Posterior vena cava (tissue), 2 donors: ENCODE measurements at regions not wholly inside any gene's neighbourhood (a gene's known extent, or its start where the extent isn't known, plus 50 kb on each side); places are given as distances from the start of the nearest gene placed in this dataset.
"Not testable (repeated sequence)": the region's sequence is repeated elsewhere in the genome, so short reads cannot be mapped to it uniquely, and the experiment has no call there.

Experiments
- DNase-seq: peaks from one replicate; pipeline ENCODE4 v3.0.0-alpha.2; 2020; ENCODE audit warnings: low spot score
- intact Hi-C, 2 donors: fragments of 100-400 bp; cut with DNase I; formaldehyde crosslinking; loops; one replicate each; pipeline versions ENCODE4 v1.14.1 to v1.14.2; 2022 to 2023
- donor health status: DM: yes; HTN: yes; CAD: no.
- donor health status: DM: yes; HTN: yes; CAD: no.

- intact Hi-C loops, DNase-seq: not testable (repeated sequence)
Observed at GRCh38 chrX:35221391-35221790, 278.8 kb downstream of the FAM47B start.

DNA sequence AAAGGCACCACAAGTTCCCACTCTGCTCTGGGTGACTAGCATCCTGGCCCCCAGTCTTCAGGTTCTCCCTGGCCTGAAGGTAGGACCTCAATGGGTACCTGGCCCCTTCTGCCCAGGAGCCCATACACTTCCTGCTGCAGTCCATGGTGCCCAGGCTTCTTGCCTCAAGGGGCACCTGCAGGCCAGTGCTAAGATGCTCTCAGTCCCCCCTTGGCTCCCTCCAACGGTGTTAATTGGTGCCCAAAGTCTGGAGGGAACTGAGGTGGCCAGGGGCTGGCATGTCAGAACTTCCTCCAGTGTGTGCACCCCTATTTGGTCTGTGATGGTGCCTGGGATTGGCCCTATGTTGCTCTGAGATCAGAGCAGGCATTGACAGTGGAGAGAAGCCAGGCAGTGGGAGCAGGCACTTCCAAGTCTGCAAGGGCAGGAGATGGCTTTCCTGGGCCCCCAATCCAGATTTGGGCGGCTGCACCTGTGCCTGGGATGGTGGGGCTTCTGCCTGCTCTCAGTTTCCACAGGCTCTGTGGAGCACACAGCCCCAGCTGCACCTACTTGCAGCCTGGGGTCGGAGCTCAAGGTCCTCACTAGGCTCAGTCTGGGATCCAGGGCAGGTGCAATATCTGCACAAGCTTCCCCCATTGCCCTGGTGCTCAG lies 301.6 kb downstream of the FAM47B start:
- DNase-seq = no peak
- intact Hi-C loops = no loop called here

DNA sequence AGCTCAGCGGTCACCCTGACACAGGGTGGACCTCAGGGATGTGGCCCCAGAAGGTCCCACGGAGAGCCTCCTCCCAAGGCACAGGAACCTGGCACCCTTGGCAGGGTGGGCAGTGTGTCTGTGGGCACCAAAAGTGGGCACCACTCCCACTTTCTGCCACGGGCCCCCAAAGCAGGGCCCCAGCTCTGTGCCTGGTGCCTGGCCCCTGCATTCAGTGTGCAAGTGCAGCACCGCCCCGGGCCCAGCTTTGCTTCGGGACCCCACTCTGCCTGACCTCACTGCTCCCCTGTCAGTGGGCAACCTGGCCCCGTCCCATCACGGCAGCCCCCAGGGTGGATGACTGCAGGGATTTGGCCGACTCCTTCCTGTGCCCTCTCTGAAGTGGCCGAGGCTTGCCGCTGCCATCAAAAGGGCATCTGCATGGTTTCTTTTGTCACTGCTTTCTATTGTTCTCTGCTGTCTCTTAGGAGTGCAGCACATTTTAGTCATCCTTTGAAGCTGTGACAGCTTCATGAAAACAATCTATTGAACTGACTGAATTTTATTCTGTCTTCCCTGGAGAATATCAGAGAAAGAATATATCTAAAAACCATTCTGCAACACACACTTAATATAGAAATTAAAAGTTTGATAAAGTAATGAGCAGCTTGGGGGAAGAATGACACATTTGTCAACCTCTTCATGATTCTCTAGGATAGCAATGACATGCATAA lies 302.4 kb downstream of the FAM47B start:
- intact Hi-C loops = no loop called here
- no peak for DNase-seq

DNA sequence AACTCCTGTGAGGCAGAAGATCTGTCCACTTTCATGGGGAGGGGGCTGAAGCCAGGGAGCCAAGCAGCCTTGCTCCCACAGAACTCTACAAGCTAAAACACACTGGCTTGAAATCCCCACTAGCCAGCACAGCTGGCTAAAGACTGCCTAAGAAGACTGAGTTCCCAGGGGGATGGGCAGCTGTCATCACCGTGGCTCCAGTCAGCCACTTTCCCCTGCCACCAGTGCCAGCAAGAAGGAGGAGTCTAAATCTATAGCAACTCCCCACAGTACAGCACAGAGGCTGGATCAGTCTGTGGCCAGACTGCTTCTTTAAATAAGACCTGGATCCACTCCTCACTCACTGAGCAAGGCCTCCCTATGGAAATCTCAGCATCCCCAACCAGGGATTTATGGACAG lies 308.6 kb downstream of the FAM47B start:
- intact Hi-C loops = no loop called here

DNA sequence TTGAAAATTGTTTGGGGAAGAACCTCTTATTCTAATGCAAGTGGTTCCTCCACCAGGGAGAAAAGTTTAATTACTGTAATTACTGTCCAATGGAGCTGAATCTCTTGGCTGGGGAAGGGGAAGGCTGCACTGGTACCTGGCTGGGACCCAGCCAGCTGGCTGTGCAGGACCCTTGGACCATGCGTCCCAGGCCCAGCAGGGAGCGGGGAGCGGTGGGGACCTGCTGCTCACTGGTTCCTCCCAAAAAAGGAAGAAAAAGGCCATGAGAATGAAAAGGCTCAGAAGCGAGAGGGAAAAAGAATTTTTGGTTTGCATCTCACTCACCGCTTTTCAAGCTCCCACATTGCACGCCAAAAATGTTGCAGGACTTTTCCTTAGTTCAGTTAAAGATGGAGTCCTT lies 333.5 kb downstream of the FAM47B start:
- DNase-seq = no peak
- intact Hi-C loops = no loop called here

More for the DNA sequence above, 308.6 kb downstream of the FAM47B start:
- DNase-seq = no peak

DNA sequence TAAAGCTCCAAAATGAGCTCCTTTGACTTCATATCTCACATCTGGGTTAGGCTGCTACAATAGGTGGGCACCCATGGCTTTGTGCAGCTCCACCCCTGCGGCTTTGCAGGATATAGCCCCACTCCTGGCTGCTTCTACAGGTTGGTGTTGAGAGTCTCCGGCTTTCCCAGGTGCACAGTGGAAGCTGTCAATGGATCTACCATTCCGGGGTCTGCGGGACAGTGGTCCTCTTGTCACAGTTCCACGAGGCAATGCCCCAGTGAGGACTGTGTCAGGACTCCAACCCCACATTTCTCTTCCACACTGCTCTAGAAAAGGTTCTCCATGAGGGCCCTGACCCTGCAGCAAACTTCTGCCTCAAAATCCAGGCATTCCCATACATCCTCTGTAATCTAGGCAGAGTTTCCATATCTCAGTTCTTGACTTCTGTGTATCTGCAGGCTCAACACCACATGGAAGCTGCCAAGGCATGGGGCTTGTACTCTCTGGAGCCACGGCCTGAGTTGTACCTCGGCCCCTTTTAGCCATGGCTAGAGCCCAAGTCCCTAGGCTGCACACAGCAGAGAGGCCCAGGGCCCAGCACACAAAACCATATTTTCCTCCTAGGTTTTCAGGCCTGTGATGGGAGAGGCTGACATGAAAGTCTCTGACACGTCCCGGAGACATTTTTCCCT lies 342.8 kb downstream of the FAM47B start:
- peak; percentile 54 for DNase-seq

DNA sequence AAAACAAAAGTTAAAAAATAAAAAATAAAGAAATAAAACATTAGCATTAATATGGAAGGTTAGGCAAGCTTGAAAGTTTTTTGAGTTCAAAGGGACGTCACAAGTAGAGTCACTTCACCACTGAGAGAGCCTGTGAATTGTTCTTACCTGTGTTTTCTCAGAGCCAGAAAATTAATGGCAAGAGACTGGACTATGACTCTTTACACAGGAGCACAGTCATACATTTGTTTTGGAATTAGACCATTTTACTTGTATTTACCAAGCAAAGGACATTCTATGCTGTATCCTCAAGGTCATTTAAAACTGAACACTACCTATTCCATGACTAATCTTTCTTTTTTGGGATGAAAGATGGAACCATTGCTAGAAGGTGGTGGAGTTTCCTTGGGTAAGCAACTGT lies 346.1 kb downstream of the FAM47B start:
- intact Hi-C loops = no loop called here
- DNase-seq = no peak

More for the DNA sequence above, 342.8 kb downstream of the FAM47B start:
- intact Hi-C loops = no loop called here

DNA sequence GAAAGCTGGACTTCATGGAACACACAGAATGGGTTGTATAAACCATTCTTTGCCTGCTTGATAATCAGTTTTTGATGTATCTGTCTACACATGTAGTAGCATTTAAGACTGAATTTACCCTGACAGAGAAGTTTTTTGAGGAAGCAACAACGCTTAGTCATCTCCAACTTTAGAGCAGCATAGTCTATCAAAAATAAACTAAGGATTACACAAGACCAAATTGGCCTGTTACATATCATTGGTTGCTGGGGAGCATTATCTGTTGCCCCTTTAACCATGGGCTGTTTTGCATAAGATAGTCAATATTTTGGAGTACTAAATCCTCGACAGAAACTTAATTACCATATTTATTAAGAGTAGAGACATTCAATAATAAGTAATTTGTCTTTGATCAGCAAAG lies 347.4 kb downstream of the FAM47B start:
- DNase-seq = no peak
- intact Hi-C loops = no loop called here

DNA sequence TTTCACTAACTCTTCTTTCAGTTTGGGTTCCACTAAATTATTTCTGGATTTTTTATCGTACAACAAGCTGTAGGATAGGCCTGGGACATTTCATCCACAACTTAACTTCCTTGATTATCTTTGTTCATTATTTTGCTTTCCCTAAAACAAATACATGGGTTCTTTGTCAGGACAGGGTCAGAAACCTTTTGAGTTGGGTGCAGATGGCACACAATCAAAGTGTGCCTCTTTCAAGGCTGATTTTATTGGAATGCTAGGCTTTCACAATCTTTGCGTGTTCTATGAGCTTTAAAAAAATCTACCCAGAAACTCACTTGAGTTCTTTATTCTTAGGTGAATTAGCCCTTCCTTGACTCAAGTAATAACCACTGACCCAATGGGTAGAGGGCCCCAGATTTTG lies 348.4 kb downstream of the FAM47B start:
- intact Hi-C loops = no loop called here
- no peak for DNase-seq

DNA sequence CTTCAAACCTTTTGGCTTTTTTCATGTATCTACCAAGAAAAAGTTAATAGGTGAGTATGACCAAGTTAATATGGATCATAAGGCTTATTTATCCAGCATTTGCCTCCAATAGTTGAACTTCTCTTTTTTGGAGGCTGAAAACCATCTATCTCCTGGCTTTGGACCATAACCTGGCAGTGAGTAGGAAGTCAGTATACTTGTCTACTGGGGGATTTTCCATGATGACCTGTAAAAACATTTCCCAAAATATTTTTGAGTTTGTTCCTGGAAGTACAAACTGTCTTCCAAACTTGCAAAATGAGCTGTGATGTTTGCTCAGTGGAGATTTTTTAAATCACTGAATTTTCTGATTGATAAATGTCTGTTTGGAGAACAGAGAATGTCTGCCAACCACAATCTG lies 349.9 kb downstream of the FAM47B start:
- no peak for DNase-seq

DNA sequence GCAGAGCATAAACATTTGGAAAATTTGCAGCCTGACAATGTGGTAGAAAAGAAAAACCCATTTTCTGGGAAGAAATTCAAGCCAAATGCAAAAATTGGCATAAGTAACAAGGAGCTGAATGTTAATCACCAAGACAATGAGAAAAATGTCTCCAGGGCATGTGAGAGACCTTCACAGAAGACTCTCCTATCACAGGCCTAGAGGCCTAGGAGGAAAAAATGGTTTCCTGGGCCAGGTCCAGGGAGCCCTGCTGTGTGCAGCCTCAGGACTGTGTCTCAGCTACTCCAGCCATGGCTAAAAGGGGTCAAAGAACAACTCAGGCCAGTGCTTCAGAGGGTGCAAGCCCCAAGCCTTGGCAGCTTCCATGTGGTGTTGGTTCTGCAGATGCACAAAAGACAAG lies 362.4 kb downstream of the FAM47B start:
- intact Hi-C loops, DNase-seq: not testable (repeated sequence)

More for the DNA sequence above, 349.9 kb downstream of the FAM47B start:
- intact Hi-C loops = no loop called here

GRCh38 chrX:35339796-35340195 lies 397.2 kb downstream of the FAM47B start:
- no peak for DNase-seq
- intact Hi-C loops = no loop called here

DNA sequence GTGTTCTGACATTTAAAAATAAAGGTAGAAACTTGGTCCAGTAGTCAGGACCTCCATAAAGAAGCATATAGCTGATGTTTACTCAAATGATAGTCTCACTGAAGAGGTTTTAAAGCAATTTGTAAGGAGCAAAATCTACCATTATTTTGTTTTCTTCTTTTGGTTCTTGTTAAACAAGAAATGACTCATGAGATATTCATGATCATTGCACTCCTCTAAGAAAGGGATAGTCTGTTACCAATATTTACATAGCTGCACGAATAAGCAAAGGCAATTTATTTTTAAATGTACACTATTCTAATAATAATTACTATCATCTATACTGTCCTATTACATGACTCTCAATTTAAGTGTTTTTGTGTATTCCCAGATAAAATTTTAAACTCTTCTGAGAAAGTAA lies 397.9 kb downstream of the FAM47B start:
- intact Hi-C loops = no loop called here
- DNase-seq = no peak

DNA sequence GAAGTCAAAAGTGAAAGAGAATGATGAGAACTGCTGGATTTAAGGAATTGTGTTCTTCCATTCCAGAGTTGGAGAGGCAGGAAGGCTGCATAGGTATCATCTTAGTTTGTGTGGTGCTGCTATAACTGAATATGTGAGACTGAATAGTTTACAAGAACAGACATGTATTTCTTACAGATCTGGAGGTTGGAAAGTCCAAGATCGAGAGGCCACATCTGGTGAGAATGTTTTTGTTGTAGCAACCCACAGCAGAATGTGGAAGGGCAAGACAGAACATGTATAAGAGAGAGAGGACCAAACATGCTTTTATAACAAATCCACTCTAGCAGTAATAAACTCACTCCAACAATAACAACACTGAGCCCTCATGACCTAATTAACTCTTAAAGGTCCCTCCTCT lies 408.6 kb downstream of the FAM47B start:
- DNase-seq = no peak
- intact Hi-C loops = no loop called here

DNA sequence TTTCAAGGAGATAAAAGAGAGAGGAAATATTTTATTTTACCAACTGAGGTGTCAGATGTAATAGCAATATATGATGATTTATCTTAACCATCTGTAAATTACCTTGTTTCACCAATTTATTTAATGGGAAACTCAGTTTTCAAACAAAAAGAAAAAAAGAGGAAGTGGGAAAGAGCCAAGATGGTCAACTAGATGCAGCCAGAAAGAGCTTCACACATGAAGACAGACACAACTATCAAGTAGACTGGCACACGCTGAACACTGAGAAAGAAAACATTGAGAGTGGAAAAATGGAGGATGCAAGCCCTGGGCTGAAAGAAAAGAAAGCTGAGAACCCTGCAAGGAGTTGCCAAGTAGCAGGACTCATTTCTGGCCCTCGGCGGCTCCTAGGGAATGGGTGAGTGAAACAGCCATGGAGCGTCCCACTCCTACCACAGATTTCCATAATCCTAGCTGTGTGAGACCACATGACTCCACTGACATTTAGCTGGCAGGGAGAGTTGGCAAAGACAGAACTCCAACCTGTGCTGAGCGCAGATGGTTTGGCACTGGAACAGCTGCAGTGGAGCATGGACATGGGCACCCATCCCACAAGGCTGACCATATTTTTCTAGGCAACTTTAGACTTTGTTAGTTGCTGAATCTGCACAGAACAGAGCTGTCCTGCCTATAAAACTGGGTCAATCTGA lies 409.3 kb downstream of the FAM47B start:
- intact Hi-C loops = no loop called here
- DNase-seq = no peak

GRCh38 chrX:35357656-35358055 lies 415.1 kb downstream of the FAM47B start:
- no peak for DNase-seq
- intact Hi-C loops = no loop called here

DNA sequence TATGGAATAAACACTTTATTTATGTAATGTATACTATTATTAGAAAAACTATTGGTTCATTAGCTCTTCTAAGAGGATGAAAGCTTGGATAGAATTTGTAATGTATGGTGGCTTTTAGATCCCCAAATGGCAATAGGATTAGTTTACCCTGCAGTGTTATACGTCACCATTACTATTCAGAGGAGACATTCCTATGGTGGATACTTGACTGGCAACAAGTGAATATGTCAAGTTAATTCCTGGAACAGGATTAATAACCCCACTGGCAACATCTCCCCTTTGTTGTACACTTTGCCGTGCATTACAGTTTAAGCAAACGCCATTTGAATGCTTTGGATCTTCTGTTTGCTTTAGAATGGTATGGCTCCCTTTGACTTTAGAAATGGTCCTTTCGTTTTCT lies 420.3 kb downstream of the FAM47B start:
- no peak for DNase-seq
- intact Hi-C loops = no loop called here

- no peak for DNase-seq
- intact Hi-C loops = no loop called here
Observed at GRCh38 chrX:35374116-35374515, 424.0 kb upstream of the MAGEB16 start.

GRCh38 chrX:35380808-35381700 lies 417.1 kb upstream of the MAGEB16 start:
- no peak for DNase-seq
- intact Hi-C loops = no loop called here
